GM21737 (cell line): ENCODE measurements at regions not wholly inside any gene's neighbourhood (a gene's known extent, or its start where the extent isn't known, plus 50 kb on each side); places are given as distances from the start of the nearest gene placed in this dataset.
"Not testable (repeated sequence)": the region's sequence is repeated elsewhere in the genome, so short reads cannot be mapped to it uniquely, and the experiment has no call there.

Source experiments
- ATAC-seq: cut with Tn5 transposase; IDR thresholded peaks from one replicate; pipeline ENCODE4 v1.9.1; 2021; ENCODE audit warnings: mild to moderate bottlenecking, moderate library complexity; ENCODE audit not compliant: unreplicated experiment

- ATAC-seq = no peak
Observed at GRCh38 chr12:131407221-131408035, 303.5 kb upstream of the SFSWAP start.

GRCh38 chr12:131408036-131408365 is 302.9 kb upstream of the SFSWAP start:
- ATAC-seq = no peak

GRCh38 chr12:131408484-131408883 is 302.4 kb upstream of the SFSWAP start:
- ATAC-seq = no peak

- no peak for ATAC-seq
Observed at GRCh38 chr12:131409211-131409610, 301.7 kb upstream of the SFSWAP start.

GRCh38 chr12:131411827-131412226 is 299.1 kb upstream of the SFSWAP start:
- not testable (repeated sequence) for ATAC-seq

GRCh38 chr12:131413006-131413405 is 297.9 kb upstream of the SFSWAP start:
- no peak for ATAC-seq

- ATAC-seq = no peak
Observed at GRCh38 chr12:131413471-131413870, 297.4 kb upstream of the SFSWAP start.

GRCh38 chr12:131414155-131414922 is 296.6 kb upstream of the SFSWAP start:
- ATAC-seq = not testable (repeated sequence)

- ATAC-seq = no peak
Observed at GRCh38 chr12:131415781-131416180, 295.1 kb upstream of the SFSWAP start.

- no peak for ATAC-seq
Observed at GRCh38 chr12:131418121-131418520, 292.8 kb upstream of the SFSWAP start.

GRCh38 chr12:131418884-131419283 is 292.0 kb upstream of the SFSWAP start:
- ATAC-seq = no peak

GRCh38 chr12:131420867-131421447 is 289.9 kb upstream of the SFSWAP start:
- ATAC-seq = no peak

- ATAC-seq = no peak
Observed at GRCh38 chr12:131421509-131422186, 289.2 kb upstream of the SFSWAP start.

- no peak for ATAC-seq
Observed at GRCh38 chr12:131422187-131422520, 288.7 kb upstream of the SFSWAP start.

GRCh38 chr12:131422744-131423143 is 288.1 kb upstream of the SFSWAP start:
- ATAC-seq = no peak

GRCh38 chr12:131424270-131424669 is 286.6 kb upstream of the SFSWAP start:
- ATAC-seq = no peak

GRCh38 chr12:131425112-131426075 is 285.5 kb upstream of the SFSWAP start:
- ATAC-seq = no peak

- ATAC-seq = no peak
Observed at GRCh38 chr12:131428091-131428685, 282.7 kb upstream of the SFSWAP start.

GRCh38 chr12:131429221-131429620 is 281.7 kb upstream of the SFSWAP start:
- not testable (repeated sequence) for ATAC-seq

GRCh38 chr12:131429697-131430096 is 281.2 kb upstream of the SFSWAP start:
- not testable (repeated sequence) for ATAC-seq
